Stimulated activated naive B cell treated with anti-CD40 and anti-IgM and Interleukin-4, amounts not matched to agents 10 μg/mL and 1 μg/mL and 100 μg/mL, for 72 hours (primary cell): ENCODE measurements at regions not wholly inside any gene's neighbourhood (a gene's known extent, or its start where the extent isn't known, plus 50 kb on each side); places are given as distances from the start of the nearest gene placed in this dataset.

Source experiments
- ATAC-seq, 2 donors: fragments of 150-1000 bp; cut with Tn5 transposase; replicated peaks; 2 replicates each; pipeline ENCODE4 v1.10.0; 2021; ENCODE audit warnings: moderate library complexity in 1 of 2
- DNase-seq: peaks from one replicate; pipeline ENCODE4 v3.0.0; 2021
- H3K27ac Mint-ChIP-seq: one replicate; pipeline ENCODE4 v1.8.0; 2022; ENCODE audit warnings: mild to moderate bottlenecking, mixed read lengths
- H3K27me3 Mint-ChIP-seq, 2 donors: one replicate each; pipeline ENCODE4 v1.8.0; 2022; ENCODE audit warnings: mixed read lengths in 2 of 2
- H3K36me3 Mint-ChIP-seq, 2 donors: one replicate each; pipeline ENCODE4 v1.8.0; 2022; ENCODE audit warnings: mixed read lengths in 2 of 2, mild to moderate bottlenecking in 1 of 2
- H3K4me1 Mint-ChIP-seq, 2 donors: one replicate each; pipeline ENCODE4 v1.8.0; 2022; ENCODE audit warnings: mixed read lengths in 2 of 2, mild to moderate bottlenecking in 1 of 2
- H3K4me3 Mint-ChIP-seq, 2 donors: one replicate each; pipeline ENCODE4 v1.8.0; 2022; ENCODE audit warnings: mild to moderate bottlenecking in 2 of 2, mixed read lengths in 2 of 2, moderate library complexity in 1 of 2
- H3K9me3 Mint-ChIP-seq, 2 donors: one replicate each; pipeline ENCODE4 v1.8.0; 2022; ENCODE audit warnings: mixed read lengths in 2 of 2, mild to moderate bottlenecking in 1 of 2

GRCh38 chr10:44804661-44805060 is 106.5 kb upstream of the TMEM72 start:
- peaks cover 1 to 7% of the 10 kb centered on the region in 2 donors for H3K9me3 Mint-ChIP-seq
- H3K27ac Mint-ChIP-seq = no peak overlapping the region
- no peaks in the 10 kb centered on the region for H3K36me3 Mint-ChIP-seq
- ATAC-seq (no peak), DNase-seq (no peak)
- no peak overlapping the region for H3K4me3 Mint-ChIP-seq
- H3K4me1 Mint-ChIP-seq = no peaks in the 10 kb centered on the region
- H3K27me3 Mint-ChIP-seq = peaks cover 17 to 18% of the 10 kb centered on the region in 2 donors

GRCh38 chr10:44805466-44806210 is 105.5 kb upstream of the TMEM72 start:
- Mint-ChIP-seq H3K4me1 (no peaks in the 10 kb centered on the region), H3K36me3 (no peaks in the 10 kb centered on the region), H3K9me3 (peaks cover 1 to 7% of the 10 kb centered on the region in 2 donors), H3K27ac (no peak overlapping the region), H3K27me3 (peaks cover 12 to 17% of the 10 kb centered on the region in 2 donors), H3K4me3 (no peak overlapping the region)
- DNase-seq (no peak), ATAC-seq (no peak)

GRCh38 chr10:44806950-44807349 is 104.2 kb upstream of the TMEM72 start:
- ATAC-seq (no peak), DNase-seq (no peak)
- Mint-ChIP-seq H3K4me3 (no peak overlapping the region), H3K4me1 (no peaks in the 10 kb centered on the region), H3K9me3 (peaks cover 1 to 7% of the 10 kb centered on the region in 2 donors), H3K27me3 (peaks cover 12 to 17% of the 10 kb centered on the region in 2 donors), H3K27ac (no peak overlapping the region), H3K36me3 (no peaks in the 10 kb centered on the region)

GRCh38 chr10:44807451-44807850 is 103.7 kb upstream of the TMEM72 start:
- H3K36me3 Mint-ChIP-seq = no peaks in the 10 kb centered on the region
- H3K4me1 Mint-ChIP-seq = no peaks in the 10 kb centered on the region
- ATAC-seq (no peak), DNase-seq (no peak)
- peaks cover 1 to 7% of the 10 kb centered on the region in 2 donors for H3K9me3 Mint-ChIP-seq
- H3K27ac Mint-ChIP-seq = no peak overlapping the region
- peaks cover 12 to 17% of the 10 kb centered on the region in 2 donors for H3K27me3 Mint-ChIP-seq
- H3K4me3 Mint-ChIP-seq = no peak overlapping the region

GRCh38 chr10:44809647-44810046 is 101.5 kb upstream of the TMEM72 start:
- Mint-ChIP-seq H3K36me3 (no peaks in the 10 kb centered on the region), H3K4me3 (no peak overlapping the region), H3K4me1 (no peaks in the 10 kb centered on the region), H3K9me3 (peaks cover 3 to 10% of the 10 kb centered on the region in 2 donors), H3K27ac (no peak overlapping the region), H3K27me3 (peaks cover 7 to 8% of the 10 kb centered on the region in 2 donors)
- no peak for DNase-seq
- no peak for ATAC-seq

- no peak overlapping the region for H3K27ac Mint-ChIP-seq
- no peaks in the 10 kb centered on the region for H3K27me3 Mint-ChIP-seq
- DNase-seq = no peak
- no peak for ATAC-seq
- H3K4me1 Mint-ChIP-seq = no peaks in the 10 kb centered on the region
- H3K4me3 Mint-ChIP-seq = no peak overlapping the region
- H3K36me3 Mint-ChIP-seq = no peaks in the 10 kb centered on the region
- H3K9me3 Mint-ChIP-seq = peaks cover 3 to 10% of the 10 kb centered on the region in 2 donors
Measured at GRCh38 chr10:44811072-44811471, 100.1 kb upstream of the TMEM72 start.

GRCh38 chr10:44813201-44813600 is 97.9 kb upstream of the TMEM72 start:
- no peaks in the 10 kb centered on the region for H3K36me3 Mint-ChIP-seq
- H3K9me3 Mint-ChIP-seq = peaks cover 3 to 10% of the 10 kb centered on the region in 2 donors
- ATAC-seq (no peak), DNase-seq (no peak)
- H3K27me3 Mint-ChIP-seq = peaks cover 8 to 10% of the 10 kb centered on the region in 2 donors
- no peak overlapping the region for H3K27ac Mint-ChIP-seq
- H3K4me3 Mint-ChIP-seq = no peak overlapping the region
- H3K4me1 Mint-ChIP-seq = no peaks in the 10 kb centered on the region

- Mint-ChIP-seq H3K27ac (no peak overlapping the region), H3K27me3 (peaks cover 9 to 17% of the 10 kb centered on the region in 2 donors), H3K36me3 (no peaks in the 10 kb centered on the region), H3K9me3 (peaks cover 2 to 3% of the 10 kb centered on the region in 2 donors), H3K4me3 (no peak overlapping the region), H3K4me1 (no peaks in the 10 kb centered on the region)
- DNase-seq (no peak), ATAC-seq (no peak)
Measured at GRCh38 chr10:44814929-44815328, 96.2 kb upstream of the TMEM72 start.

GRCh38 chr10:44818041-44818649 is 93.0 kb upstream of the TMEM72 start:
- H3K4me1 Mint-ChIP-seq = no peaks in the 10 kb centered on the region
- H3K27ac Mint-ChIP-seq = no peak overlapping the region
- peaks cover 2 to 8% of the 10 kb centered on the region in 2 donors for H3K9me3 Mint-ChIP-seq
- DNase-seq (no peak), ATAC-seq (no peak)
- H3K4me3 Mint-ChIP-seq = no peak overlapping the region
- no peaks in the 10 kb centered on the region for H3K36me3 Mint-ChIP-seq
- H3K27me3 Mint-ChIP-seq = peaks cover 16 to 17% of the 10 kb centered on the region in 2 donors

- H3K4me1 Mint-ChIP-seq = no peaks in the 10 kb centered on the region
- no peaks in the 10 kb centered on the region for H3K36me3 Mint-ChIP-seq
Measured at GRCh38 chr10:44818701-44819127, 92.4 kb upstream of the TMEM72 start.

GRCh38 chr10:44820094-44820493 is 91.0 kb upstream of the TMEM72 start:
- no peak for ATAC-seq
- peaks cover 0 to 5% of the 10 kb centered on the region in 2 donors for H3K9me3 Mint-ChIP-seq
- no peak overlapping the region for H3K27ac Mint-ChIP-seq
- no peak overlapping the region for H3K4me3 Mint-ChIP-seq
- peaks cover 17 to 22% of the 10 kb centered on the region in 2 donors for H3K27me3 Mint-ChIP-seq
- H3K4me1 Mint-ChIP-seq = no peaks in the 10 kb centered on the region
- no peak for DNase-seq
- no peaks in the 10 kb centered on the region for H3K36me3 Mint-ChIP-seq

More at GRCh38 chr10:44818701-44819127, 92.4 kb upstream of the TMEM72 start:
- Mint-ChIP-seq H3K4me3 (no peak overlapping the region), H3K27ac (no peak overlapping the region), H3K27me3 (peaks cover 16 to 17% of the 10 kb centered on the region in 2 donors), H3K9me3 (peaks cover 0 to 5% of the 10 kb centered on the region in 2 donors)
- DNase-seq = no peak
- no peak for ATAC-seq

GRCh38 chr10:44821290-44821689 is 89.8 kb upstream of the TMEM72 start:
- Mint-ChIP-seq H3K36me3 (no peaks in the 10 kb centered on the region), H3K4me3 (no peak overlapping the region), H3K4me1 (no peaks in the 10 kb centered on the region), H3K27ac (no peak overlapping the region), H3K27me3 (peaks cover 20 to 22% of the 10 kb centered on the region in 2 donors), H3K9me3 (peaks cover 0 to 5% of the 10 kb centered on the region in 2 donors)
- ATAC-seq (no peak), DNase-seq (no peak)

GRCh38 chr10:44822349-44822748 is 88.8 kb upstream of the TMEM72 start:
- Mint-ChIP-seq H3K36me3 (no peaks in the 10 kb centered on the region), H3K27ac (no peak overlapping the region), H3K27me3 (peaks cover 21 to 22% of the 10 kb centered on the region in 2 donors), H3K9me3 (peaks cover 0 to 5% of the 10 kb centered on the region in 2 donors), H3K4me3 (no peak overlapping the region), H3K4me1 (no peaks in the 10 kb centered on the region)
- ATAC-seq = no peak
- no peak for DNase-seq

- no peaks in the 10 kb centered on the region for H3K4me1 Mint-ChIP-seq
- ATAC-seq (no peak), DNase-seq (no peak)
- no peaks in the 10 kb centered on the region for H3K36me3 Mint-ChIP-seq
- H3K27ac Mint-ChIP-seq = no peak overlapping the region
- no peak overlapping the region for H3K4me3 Mint-ChIP-seq
- H3K27me3 Mint-ChIP-seq = peaks cover 17 to 19% of the 10 kb centered on the region in 2 donors
- H3K9me3 Mint-ChIP-seq = peaks cover 0 to 5% of the 10 kb centered on the region in 2 donors
Measured at GRCh38 chr10:44822966-44823365, 88.2 kb upstream of the TMEM72 start.

GRCh38 chr10:44824607-44825006 is 86.5 kb upstream of the TMEM72 start:
- H3K4me3 Mint-ChIP-seq = no peak overlapping the region
- peaks cover 17% of the 10 kb centered on the region in 2 donors for H3K27me3 Mint-ChIP-seq
- H3K36me3 Mint-ChIP-seq = no peaks in the 10 kb centered on the region
- H3K4me1 Mint-ChIP-seq = no peaks in the 10 kb centered on the region
- H3K27ac Mint-ChIP-seq = no peak overlapping the region
- no peak for ATAC-seq
- peaks cover 0 to 5% of the 10 kb centered on the region in 2 donors for H3K9me3 Mint-ChIP-seq
- DNase-seq = no peak
